ENCODE measurements at regions not wholly inside any gene's neighbourhood (a gene's known extent, or its start where the extent isn't known, plus 50 kb on each side); places are given as distances from the start of the nearest gene placed in this dataset.

DNA sequence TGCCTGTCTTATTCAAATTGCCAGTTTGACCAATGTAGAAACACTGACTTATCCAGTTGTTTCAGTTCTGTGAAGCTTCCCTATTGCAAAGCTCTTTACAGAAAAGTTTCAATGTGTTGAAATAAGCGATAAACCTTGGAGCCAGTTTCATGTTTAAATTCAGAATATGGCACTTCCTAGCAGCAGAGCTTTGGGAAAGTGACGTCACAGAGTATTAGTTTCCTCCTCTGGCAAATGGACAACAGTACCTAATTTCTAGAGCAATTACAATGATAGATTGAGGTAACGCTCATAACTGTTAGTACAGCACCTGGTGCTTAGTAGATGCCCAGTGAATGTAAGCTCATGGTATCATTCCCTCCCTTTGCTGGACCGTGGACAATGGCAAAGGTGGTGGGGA, 527.5 kb upstream of the DAB1 start:
- Histone ChIP-seq H3K27ac (ENCODE audit: low read depth in 1 of 3, low read length in 2 of 3) (no peak overlapping the region), H3K9me3 (ENCODE audit: control insufficient read depth in 2 of 2, insufficient read depth in 1 of 2, low read depth in 1 of 2, low read length in 1 of 2) (no peaks in the 10 kb centered on the region), H3K27me3 (ENCODE audit: control insufficient read depth in 3 of 3, insufficient read depth in 3 of 3, low read length in 3 of 3) (no peaks in the 10 kb centered on the region), H3K4me1 (ENCODE audit: control insufficient read depth in 3 of 3, insufficient read depth in 2 of 3, low read depth in 1 of 3, low read length in 2 of 3) (no peaks in the 10 kb centered on the region), H3K36me3 (ENCODE audit: control insufficient read depth in 3 of 3, insufficient read depth in 2 of 3, low read depth in 1 of 3, low read length in 3 of 3) (no peaks in the 10 kb centered on the region), H3K4me3 (ENCODE audit: low read depth in 1 of 3, low read length in 3 of 3) (no peak overlapping the region)
- DNase-seq (no peak), FAIRE-seq (no peak)
- 46 to 65% (median 55%) methylated on average over 4 of the region's 4 CpGs for WGBS, 3 donors

DNA sequence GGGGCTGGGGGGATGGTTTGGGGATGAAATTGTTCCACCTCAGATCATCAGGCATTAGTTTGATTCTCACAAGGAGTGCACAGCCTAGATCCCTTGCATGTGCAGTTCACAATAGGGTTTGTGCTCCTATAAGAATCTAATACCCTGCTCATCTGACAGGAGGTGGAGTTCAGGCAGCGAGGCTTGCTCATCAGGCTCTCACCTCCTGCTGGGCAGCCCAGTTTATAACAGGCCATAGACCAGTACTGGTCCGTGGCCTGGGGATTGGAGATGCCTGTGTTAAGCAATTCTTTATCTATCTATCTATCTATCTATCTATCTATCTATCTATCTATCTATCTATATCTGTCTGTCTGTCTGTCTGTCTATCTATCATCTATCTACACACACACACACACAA, 525.3 kb upstream of the DAB1 start:
- no peaks in the 10 kb centered on the region for H3K9me3 ChIP-seq (ENCODE audit: control insufficient read depth in 2 of 2, insufficient read depth in 1 of 2, low read depth in 1 of 2, low read length in 1 of 2)
- H3K36me3 ChIP-seq (ENCODE audit: control insufficient read depth in 3 of 3, insufficient read depth in 2 of 3, low read depth in 1 of 3, low read length in 3 of 3), result no peaks in the 10 kb centered on the region
- WGBS, 3 donors, result 48 to 65% (median 57%) methylated on average over 2 of the region's 2 CpGs
- DNase-seq, result no peak
- H3K27me3 ChIP-seq (ENCODE audit: control insufficient read depth in 3 of 3, insufficient read depth in 3 of 3, low read length in 3 of 3), result peaks cover 0 to 2% (median 0%) of the 10 kb centered on the region in 3 donors
- no peak for FAIRE-seq
- H3K4me1 ChIP-seq (ENCODE audit: control insufficient read depth in 3 of 3, insufficient read depth in 2 of 3, low read depth in 1 of 3, low read length in 2 of 3), result no peaks in the 10 kb centered on the region
- no peak overlapping the region for H3K4me3 ChIP-seq (ENCODE audit: low read depth in 1 of 3, low read length in 3 of 3)
- no peak overlapping the region for H3K27ac ChIP-seq (ENCODE audit: low read depth in 1 of 3, low read length in 2 of 3)

DNA sequence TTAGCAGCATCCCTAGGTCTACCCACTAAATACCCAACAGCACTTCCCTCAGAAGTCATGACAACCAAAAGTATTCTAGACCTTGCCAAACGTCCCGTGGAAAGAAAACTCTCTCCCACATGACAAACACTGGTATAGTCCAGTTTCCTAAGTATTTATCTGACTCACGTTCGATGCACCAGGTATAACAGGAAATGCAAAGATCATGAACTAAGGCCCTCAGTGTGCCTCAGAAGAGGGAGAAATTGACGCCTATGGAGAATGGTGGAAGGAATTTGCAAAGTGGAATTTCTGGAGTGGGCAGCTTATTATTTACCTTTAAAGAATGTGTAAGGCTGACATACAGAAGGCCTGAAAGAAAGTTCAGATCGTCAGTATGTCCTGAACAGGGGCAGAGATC, 523.6 kb upstream of the DAB1 start:
- Histone ChIP-seq H3K36me3 (ENCODE audit: control insufficient read depth in 3 of 3, insufficient read depth in 2 of 3, low read depth in 1 of 3, low read length in 3 of 3) (no peaks in the 10 kb centered on the region), H3K27ac (ENCODE audit: low read depth in 1 of 3, low read length in 2 of 3) (no peak overlapping the region), H3K27me3 (ENCODE audit: control insufficient read depth in 3 of 3, insufficient read depth in 3 of 3, low read length in 3 of 3) (peaks cover 0 to 2% (median 0%) of the 10 kb centered on the region in 3 donors), H3K4me1 (ENCODE audit: control insufficient read depth in 3 of 3, insufficient read depth in 2 of 3, low read depth in 1 of 3, low read length in 2 of 3) (no peaks in the 10 kb centered on the region), H3K4me3 (ENCODE audit: low read depth in 1 of 3, low read length in 3 of 3) (no peak overlapping the region), H3K9me3 (ENCODE audit: control insufficient read depth in 2 of 2, insufficient read depth in 1 of 2, low read depth in 1 of 2, low read length in 1 of 2) (no peaks in the 10 kb centered on the region)
- WGBS, 3 donors, result 71 to 76% (median 72%) methylated on average over 6 of the region's 6 CpGs
- FAIRE-seq (no peak), DNase-seq (no peak)

DNA sequence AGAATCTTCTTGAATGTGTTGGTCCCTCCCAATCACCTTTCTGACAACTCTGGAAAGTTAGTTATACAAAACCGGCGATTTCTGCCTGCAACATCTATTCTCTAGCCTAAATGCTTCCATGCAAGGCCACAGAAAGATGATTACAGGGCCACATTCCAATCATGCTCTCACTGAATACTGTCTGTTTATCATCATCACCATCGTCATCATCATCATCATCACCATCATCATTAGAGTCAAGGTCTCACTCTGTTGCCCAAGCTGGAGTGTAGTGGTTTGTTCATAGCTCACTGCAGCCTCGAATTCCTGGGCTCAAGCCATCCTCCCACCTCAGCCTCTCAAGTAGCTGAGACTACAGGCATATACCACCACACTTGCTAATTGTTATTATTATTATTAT, 521.2 kb upstream of the DAB1 start:
- H3K4me3 ChIP-seq (ENCODE audit: low read depth in 1 of 3, low read length in 3 of 3), result no peak overlapping the region
- FAIRE-seq (no peak), DNase-seq (no peak)
- no peaks in the 10 kb centered on the region for H3K4me1 ChIP-seq (ENCODE audit: control insufficient read depth in 3 of 3, insufficient read depth in 2 of 3, low read depth in 1 of 3, low read length in 2 of 3)
- H3K9me3 ChIP-seq (ENCODE audit: control insufficient read depth in 2 of 2, insufficient read depth in 1 of 2, low read depth in 1 of 2, low read length in 1 of 2), result no peaks in the 10 kb centered on the region
- peaks cover 0 to 2% (median 0%) of the 10 kb centered on the region in 3 donors for H3K27me3 ChIP-seq (ENCODE audit: control insufficient read depth in 3 of 3, insufficient read depth in 3 of 3, low read length in 3 of 3)
- no peak overlapping the region for H3K27ac ChIP-seq (ENCODE audit: low read depth in 1 of 3, low read length in 2 of 3)
- 66 to 73% (median 72%) methylated on average over 4 of the region's 4 CpGs for WGBS, 3 donors
- H3K36me3 ChIP-seq (ENCODE audit: control insufficient read depth in 3 of 3, insufficient read depth in 2 of 3, low read depth in 1 of 3, low read length in 3 of 3), result no peaks in the 10 kb centered on the region

DNA sequence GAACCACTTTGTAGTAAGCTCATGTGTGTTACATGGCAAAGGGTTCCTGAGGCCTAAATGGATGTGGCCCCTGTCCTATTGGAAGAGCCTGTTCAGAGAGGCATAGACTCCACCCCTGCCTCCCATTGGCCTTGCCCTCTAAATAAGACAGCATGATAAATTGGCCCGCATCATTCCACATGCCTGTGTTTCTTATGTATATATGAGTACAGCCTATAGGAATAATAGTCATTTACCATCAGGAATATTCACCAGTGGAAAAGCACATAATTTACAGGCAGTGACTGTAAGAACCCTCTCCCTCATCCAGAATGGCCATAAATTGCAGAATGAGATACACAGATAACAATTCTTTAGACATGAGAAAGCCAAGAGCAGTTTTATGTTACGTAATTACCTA, 519.5 kb upstream of the DAB1 start:
- H3K4me1 ChIP-seq (ENCODE audit: control insufficient read depth in 3 of 3, insufficient read depth in 2 of 3, low read depth in 1 of 3, low read length in 2 of 3), result no peaks in the 10 kb centered on the region
- H3K27me3 ChIP-seq (ENCODE audit: control insufficient read depth in 3 of 3, insufficient read depth in 3 of 3, low read length in 3 of 3), result peaks cover 0 to 2% (median 0%) of the 10 kb centered on the region in 3 donors
- DNase-seq (no peak), FAIRE-seq (no peak)
- H3K36me3 ChIP-seq (ENCODE audit: control insufficient read depth in 3 of 3, insufficient read depth in 2 of 3, low read depth in 1 of 3, low read length in 3 of 3), result no peaks in the 10 kb centered on the region
- H3K4me3 ChIP-seq (ENCODE audit: low read depth in 1 of 3, low read length in 3 of 3), result no peak overlapping the region
- WGBS, 3 donors, result 93 to 95% (median 95%) methylated on average over 2 of the region's 2 CpGs
- H3K27ac ChIP-seq (ENCODE audit: low read depth in 1 of 3, low read length in 2 of 3), result no peak overlapping the region
- no peaks in the 10 kb centered on the region for H3K9me3 ChIP-seq (ENCODE audit: control insufficient read depth in 2 of 2, insufficient read depth in 1 of 2, low read depth in 1 of 2, low read length in 1 of 2)

DNA sequence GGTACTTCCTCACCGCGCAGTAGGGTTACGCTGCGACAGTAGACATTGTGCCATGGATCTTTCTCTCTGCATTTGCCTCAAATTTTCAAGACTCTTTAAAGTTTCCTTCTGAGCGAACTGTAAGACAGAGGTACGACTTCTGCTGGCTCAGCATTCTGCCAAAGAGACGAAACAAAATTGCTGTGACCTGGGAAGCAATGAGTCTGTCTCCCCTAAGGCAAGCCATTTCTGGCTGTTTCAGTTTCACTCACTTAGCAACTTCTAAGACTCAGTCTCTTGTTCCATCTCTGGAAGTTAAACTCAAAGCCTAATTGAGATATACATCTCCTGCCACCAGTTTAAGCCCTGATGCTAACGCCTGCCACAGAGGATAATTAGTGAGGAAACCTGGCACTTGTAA, 510.9 kb upstream of the DAB1 start:
- no peaks in the 10 kb centered on the region for H3K4me1 ChIP-seq (ENCODE audit: control insufficient read depth in 3 of 3, insufficient read depth in 2 of 3, low read depth in 1 of 3, low read length in 2 of 3)
- FAIRE-seq (no peak), DNase-seq (no peak)
- H3K9me3 ChIP-seq (ENCODE audit: control insufficient read depth in 2 of 2, insufficient read depth in 1 of 2, low read depth in 1 of 2, low read length in 1 of 2), result no peaks in the 10 kb centered on the region
- no peak overlapping the region for H3K27ac ChIP-seq (ENCODE audit: low read depth in 1 of 3, low read length in 2 of 3)
- H3K4me3 ChIP-seq (ENCODE audit: low read depth in 1 of 3, low read length in 3 of 3), result no peak overlapping the region
- H3K36me3 ChIP-seq (ENCODE audit: control insufficient read depth in 3 of 3, insufficient read depth in 2 of 3, low read depth in 1 of 3, low read length in 3 of 3), result no peaks in the 10 kb centered on the region
- WGBS, 3 donors, result 82 to 88% (median 87%) methylated on average over 8 of the region's 8 CpGs
- H3K27me3 ChIP-seq (ENCODE audit: control insufficient read depth in 3 of 3, insufficient read depth in 3 of 3, low read length in 3 of 3), result peaks cover 0 to 3% (median 0%) of the 10 kb centered on the region in 3 donors

DNA sequence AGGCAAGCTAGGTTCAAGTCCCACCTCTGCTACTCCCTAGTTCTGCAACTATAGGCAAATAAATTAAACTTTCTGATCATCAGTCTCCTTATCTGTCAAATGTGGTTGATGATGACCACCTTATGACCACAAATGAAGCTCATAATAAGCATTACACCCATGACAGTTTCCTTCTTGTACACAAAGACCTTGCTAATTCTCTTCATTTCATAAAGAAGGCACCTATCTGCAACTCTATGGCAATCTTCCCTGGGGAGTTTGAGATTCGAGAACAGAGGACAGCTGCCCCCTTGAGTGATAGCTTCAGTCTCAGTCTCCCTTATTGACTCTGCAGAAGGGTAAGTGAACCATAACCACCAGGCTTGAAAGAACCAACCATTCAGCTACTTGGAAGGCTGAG, 503.1 kb upstream of the DAB1 start:
- H3K4me1 ChIP-seq (ENCODE audit: control insufficient read depth in 3 of 3, insufficient read depth in 2 of 3, low read depth in 1 of 3, low read length in 2 of 3), result no peaks in the 10 kb centered on the region
- H3K9me3 ChIP-seq (ENCODE audit: control insufficient read depth in 2 of 2, insufficient read depth in 1 of 2, low read depth in 1 of 2, low read length in 1 of 2), result no peaks in the 10 kb centered on the region
- FAIRE-seq (no peak), DNase-seq (no peak)
- H3K27ac ChIP-seq (ENCODE audit: low read depth in 1 of 3, low read length in 2 of 3), result no peak overlapping the region
- WGBS, 3 donors, result 74 to 85% (median 78%) methylated on average over 1 of the region's 1 CpG
- no peak overlapping the region for H3K4me3 ChIP-seq (ENCODE audit: low read depth in 1 of 3, low read length in 3 of 3)
- H3K27me3 ChIP-seq (ENCODE audit: control insufficient read depth in 3 of 3, insufficient read depth in 3 of 3, low read length in 3 of 3), result peaks cover 0 to 4% (median 0%) of the 10 kb centered on the region in 3 donors
- H3K36me3 ChIP-seq (ENCODE audit: control insufficient read depth in 3 of 3, insufficient read depth in 2 of 3, low read depth in 1 of 3, low read length in 3 of 3), result no peaks in the 10 kb centered on the region

DNA sequence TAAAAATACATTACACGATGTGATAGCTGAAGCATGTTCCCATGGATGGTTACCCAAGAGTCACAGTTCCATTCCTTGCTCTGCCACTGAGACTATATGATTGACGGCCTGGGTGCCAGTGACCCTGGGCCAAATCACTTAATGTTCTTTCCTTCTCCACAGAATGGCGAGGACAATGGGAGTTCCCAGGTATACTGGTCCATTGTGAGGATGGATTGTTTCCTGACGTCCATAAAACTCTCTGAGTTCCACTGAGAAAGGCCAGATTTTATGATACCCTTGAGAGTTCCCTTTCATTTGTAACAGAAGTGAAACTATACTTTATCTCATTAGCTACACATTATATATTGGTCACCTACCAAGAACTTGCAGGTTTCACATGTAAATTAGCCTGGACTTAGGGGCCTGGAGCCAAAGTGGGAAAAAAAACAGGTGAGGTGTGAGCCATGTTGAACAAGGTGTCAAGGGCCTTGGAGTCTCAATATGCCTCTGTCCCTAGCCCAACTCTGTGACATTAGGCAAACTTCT, 502.2 kb upstream of the DAB1 start:
- H3K27me3 ChIP-seq (ENCODE audit: control insufficient read depth in 3 of 3, insufficient read depth in 3 of 3, low read length in 3 of 3), result peaks cover 0 to 4% (median 0%) of the 10 kb centered on the region in 3 donors
- no peaks in the 10 kb centered on the region for H3K36me3 ChIP-seq (ENCODE audit: control insufficient read depth in 3 of 3, insufficient read depth in 2 of 3, low read depth in 1 of 3, low read length in 3 of 3)
- H3K9me3 ChIP-seq (ENCODE audit: control insufficient read depth in 2 of 2, insufficient read depth in 1 of 2, low read depth in 1 of 2, low read length in 1 of 2), result no peaks in the 10 kb centered on the region
- DNase-seq (no peak), FAIRE-seq (no peak)
- H3K4me1 ChIP-seq (ENCODE audit: control insufficient read depth in 3 of 3, insufficient read depth in 2 of 3, low read depth in 1 of 3, low read length in 2 of 3), result no peaks in the 10 kb centered on the region
- H3K27ac ChIP-seq (ENCODE audit: low read depth in 1 of 3, low read length in 2 of 3), result no peak overlapping the region
- 54 to 59% (median 55%) methylated on average over 4 of the region's 4 CpGs for WGBS, 3 donors
- H3K4me3 ChIP-seq (ENCODE audit: low read depth in 1 of 3, low read length in 3 of 3), result no peak overlapping the region

DNA sequence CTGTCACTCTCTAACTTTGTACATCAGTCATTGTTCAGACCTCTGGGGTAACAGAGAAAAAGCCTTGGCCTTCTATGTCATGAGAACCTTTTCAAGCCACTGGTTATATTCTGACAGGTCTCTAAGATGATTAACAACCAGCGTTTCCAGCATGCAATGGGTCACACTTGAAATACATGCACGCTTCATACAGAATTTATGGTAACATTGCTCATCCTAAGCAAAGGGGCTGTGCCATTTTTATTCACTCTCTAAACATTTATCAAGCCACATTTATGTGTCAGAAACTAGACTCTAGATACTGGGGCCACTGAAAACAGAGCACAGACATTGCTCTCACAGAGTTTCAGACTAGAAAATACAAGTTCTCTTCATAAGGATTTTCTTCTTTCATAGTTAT, 501.4 kb upstream of the DAB1 start:
- H3K36me3 ChIP-seq (ENCODE audit: control insufficient read depth in 3 of 3, insufficient read depth in 2 of 3, low read depth in 1 of 3, low read length in 3 of 3), result no peaks in the 10 kb centered on the region
- no peaks in the 10 kb centered on the region for H3K9me3 ChIP-seq (ENCODE audit: control insufficient read depth in 2 of 2, insufficient read depth in 1 of 2, low read depth in 1 of 2, low read length in 1 of 2)
- WGBS, 3 donors, result 76 to 89% (median 86%) methylated on average over 2 of the region's 2 CpGs
- FAIRE-seq (no peak), DNase-seq (no peak)
- H3K27ac ChIP-seq (ENCODE audit: low read depth in 1 of 3, low read length in 2 of 3), result no peak overlapping the region
- H3K27me3 ChIP-seq (ENCODE audit: control insufficient read depth in 3 of 3, insufficient read depth in 3 of 3, low read length in 3 of 3), result peaks cover 0 to 4% (median 0%) of the 10 kb centered on the region in 3 donors
- no peaks in the 10 kb centered on the region for H3K4me1 ChIP-seq (ENCODE audit: control insufficient read depth in 3 of 3, insufficient read depth in 2 of 3, low read depth in 1 of 3, low read length in 2 of 3)
- no peak overlapping the region for H3K4me3 ChIP-seq (ENCODE audit: low read depth in 1 of 3, low read length in 3 of 3)

Measured in small intestine (tissue), 7 donors.